MM.1S (cell line): ENCODE measurements at regions not wholly inside any gene's neighbourhood (a gene's known extent, or its start where the extent isn't known, plus 50 kb on each side); places are given as distances from the start of the nearest gene placed in this dataset.

Source experiments
- EZH2 ChIP-seq: fragments of 300-600 bp; sonication (generic); optimal IDR thresholded peaks from 2 replicates; pipeline ENCODE3; 2017; ENCODE audit warnings: low read depth, mild to moderate bottlenecking, antibody characterized with exemption, low read length, mixed read lengths
- EZH2phosphoT487 ChIP-seq: fragments of 300-600 bp; sonication (generic); IDR thresholded peaks from 2 replicates; pipeline ENCODE4 v1.6.1; 2018; ENCODE audit warnings: antibody characterized with exemption, low read length
- TF ChIP-seq, protein P1 (sequence below): fragments of 300-600 bp; sonication (generic); IDR thresholded peaks from 2 replicates; pipeline ENCODE4 v1.5.1; 2016; ENCODE audit warnings: antibody characterized with exemption, low read length, mixed read lengths

- TF ChIP-seq, protein P1, sequence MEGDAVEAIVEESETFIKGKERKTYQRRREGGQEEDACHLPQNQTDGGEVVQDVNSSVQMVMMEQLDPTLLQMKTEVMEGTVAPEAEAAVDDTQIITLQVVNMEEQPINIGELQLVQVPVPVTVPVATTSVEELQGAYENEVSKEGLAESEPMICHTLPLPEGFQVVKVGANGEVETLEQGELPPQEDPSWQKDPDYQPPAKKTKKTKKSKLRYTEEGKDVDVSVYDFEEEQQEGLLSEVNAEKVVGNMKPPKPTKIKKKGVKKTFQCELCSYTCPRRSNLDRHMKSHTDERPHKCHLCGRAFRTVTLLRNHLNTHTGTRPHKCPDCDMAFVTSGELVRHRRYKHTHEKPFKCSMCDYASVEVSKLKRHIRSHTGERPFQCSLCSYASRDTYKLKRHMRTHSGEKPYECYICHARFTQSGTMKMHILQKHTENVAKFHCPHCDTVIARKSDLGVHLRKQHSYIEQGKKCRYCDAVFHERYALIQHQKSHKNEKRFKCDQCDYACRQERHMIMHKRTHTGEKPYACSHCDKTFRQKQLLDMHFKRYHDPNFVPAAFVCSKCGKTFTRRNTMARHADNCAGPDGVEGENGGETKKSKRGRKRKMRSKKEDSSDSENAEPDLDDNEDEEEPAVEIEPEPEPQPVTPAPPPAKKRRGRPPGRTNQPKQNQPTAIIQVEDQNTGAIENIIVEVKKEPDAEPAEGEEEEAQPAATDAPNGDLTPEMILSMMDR: no peak
- TF ChIP-seq EZH2: no peak
- no peak for TF ChIP-seq EZH2phosphoT487
Measured at GRCh38 chr4:71639380-71639779, 144.5 kb downstream of the GC start.
